Mesenchymal stem cell (in vitro differentiated cells and primary cell): ENCODE measurements at regions not wholly inside any gene's neighbourhood (a gene's known extent, or its start where the extent isn't known, plus 50 kb on each side); places are given as distances from the start of the nearest gene placed in this dataset.

Source experiments
- DNase-seq: peaks from one replicate; pipeline ENCODE4 v3.0.0-alpha.2; 2013
- H2AFZ ChIP-seq: one replicate; pipeline ENCODE4 v1.6.1; 2013; ENCODE audit warnings: low read depth, mild to moderate bottlenecking, control low read depth, inconsistent platforms, low read length, moderate library complexity
- H2AK5ac ChIP-seq: 2 replicates; pipeline ENCODE4 v1.6.1; 2013; ENCODE audit warnings: low read length, moderate library complexity, mild to moderate bottlenecking, inconsistent platforms; ENCODE audit not compliant: severe bottlenecking
- H2BK120ac ChIP-seq: one replicate; pipeline ENCODE4 v1.6.1; 2013; ENCODE audit warnings: low read depth, mild to moderate bottlenecking, inconsistent platforms, low read length, moderate library complexity
- H2BK12ac ChIP-seq, 2 experiments: one replicate each; pipeline ENCODE4 v1.6.1; 2013; ENCODE audit warnings: inconsistent platforms in 2 of 2, low read length in 2 of 2, mild to moderate bottlenecking in 2 of 2, moderate library complexity in 2 of 2, control low read depth in 1 of 2
- H2BK15ac ChIP-seq: one replicate; pipeline ENCODE4 v1.6.1; 2013; ENCODE audit warnings: mild to moderate bottlenecking, low read depth, inconsistent platforms; ENCODE audit not compliant: poor library complexity, severe bottlenecking
- H2BK5ac ChIP-seq: 2 replicates; pipeline ENCODE4 v1.6.1; 2013; ENCODE audit warnings: low read depth, mild to moderate bottlenecking, low read length, control low read depth, inconsistent platforms; ENCODE audit not compliant: poor library complexity, severe bottlenecking
- H3K14ac ChIP-seq, 2 experiments: one replicate each; pipeline ENCODE4 v1.6.1; 2013; ENCODE audit warnings: inconsistent platforms in 2 of 2, low read length in 2 of 2, control low read depth in 1 of 2, mild to moderate bottlenecking in 1 of 2, moderate library complexity in 1 of 2
- H3K18ac ChIP-seq, 2 experiments: one replicate each; pipeline ENCODE4 v1.6.1; 2013; ENCODE audit warnings: inconsistent platforms in 2 of 2, low read length in 2 of 2, control low read depth in 1 of 2, low read depth in 1 of 2, mild to moderate bottlenecking in 1 of 2
- H3K23ac ChIP-seq, 2 experiments: one replicate each; pipeline ENCODE4 v1.6.1; 2013; ENCODE audit warnings: inconsistent platforms in 2 of 2, low read length in 2 of 2, mild to moderate bottlenecking in 2 of 2, moderate library complexity in 2 of 2, control low read depth in 1 of 2
- H3K27ac ChIP-seq: 2 replicates; pipeline ENCODE4 v1.5.1; 2013; ENCODE audit warnings: mild to moderate bottlenecking, moderate library complexity, low read length, control low read depth, inconsistent platforms; ENCODE audit not compliant: poor library complexity, severe bottlenecking
- H3K27me3 ChIP-seq, 2 experiments: 2 replicates each; pipeline versions ENCODE4 v1.6.1 to v1.7.0; 2013; ENCODE audit warnings: low read length in 2 of 2, mild to moderate bottlenecking in 2 of 2, moderate library complexity in 2 of 2, control low read depth in 1 of 2, inconsistent platforms in 1 of 2; ENCODE audit not compliant: control insufficient read depth in 1 of 2, insufficient read depth in 1 of 2
- H3K36me3 ChIP-seq, 2 experiments: 2 replicates each; pipeline versions ENCODE4 v1.6.1 to v1.7.0; 2013; ENCODE audit warnings: low read length in 2 of 2, control low read depth in 1 of 2, inconsistent platforms in 1 of 2, low read depth in 1 of 2, mild to moderate bottlenecking in 1 of 2; ENCODE audit not compliant: insufficient read depth in 2 of 2, control insufficient read depth in 1 of 2
- H3K4ac ChIP-seq, 2 experiments: one replicate each; pipeline ENCODE4 v1.6.1; 2013; ENCODE audit warnings: inconsistent platforms in 2 of 2, low read length in 2 of 2, mild to moderate bottlenecking in 2 of 2, moderate library complexity in 2 of 2, control low read depth in 1 of 2, low read depth in 1 of 2
- H3K4me1 ChIP-seq: 2 replicates; pipeline ENCODE4 v1.6.1; 2013; ENCODE audit warnings: low read depth, low read length, control low read depth; ENCODE audit not compliant: control insufficient read depth, insufficient read depth
- H3K4me2 ChIP-seq: 2 replicates; pipeline ENCODE4 v1.6.1; 2013; ENCODE audit warnings: low read length, mild to moderate bottlenecking, inconsistent platforms; ENCODE audit not compliant: poor library complexity, severe bottlenecking
- H3K4me3 ChIP-seq, 2 experiments: 2 replicates each; pipeline versions ENCODE4 v1.5.1 to v1.7.0; 2013; ENCODE audit warnings: low read length in 2 of 2, mild to moderate bottlenecking in 2 of 2, control low read depth in 1 of 2, low read depth in 1 of 2; ENCODE audit not compliant: insufficient read depth in 1 of 2
- H3K79me1 ChIP-seq: replicated peaks from 2 replicates; pipeline ENCODE4 v1.6.1; 2013; ENCODE audit warnings: mild to moderate bottlenecking, control low read depth, low read length, inconsistent platforms; ENCODE audit not compliant: poor library complexity, severe bottlenecking
- H3K9ac ChIP-seq: 2 replicates; pipeline ENCODE4 v1.7.0; 2013; ENCODE audit warnings: mild to moderate bottlenecking, low read length, moderate library complexity
- H3K9me3 ChIP-seq: 2 replicates; pipeline ENCODE4 v1.7.0; 2013; ENCODE audit warnings: mild to moderate bottlenecking, low read length; ENCODE audit not compliant: control insufficient read depth
- H4K8ac ChIP-seq: one replicate; pipeline ENCODE4 v1.6.1; 2013; ENCODE audit warnings: inconsistent platforms, mild to moderate bottlenecking, low read length, moderate library complexity
- H4K91ac ChIP-seq: one replicate; pipeline ENCODE4 v1.6.1; 2013; ENCODE audit warnings: mild to moderate bottlenecking, low read length, inconsistent platforms
- WGBS: methylation state at CpG from one replicate; pipeline ENCODE4 v1.1.7; 2013; ENCODE audit warnings: mixed read lengths; 5-methylcytosine and 5-hydroxymethylcytosine counted together

- no peak overlapping the region for H2AK5ac ChIP-seq
- H2BK12ac ChIP-seq = no peak overlapping the region
- H3K14ac ChIP-seq = no peak overlapping the region
- H4K91ac ChIP-seq = no peak overlapping the region
- H2BK120ac ChIP-seq = no peak overlapping the region
- H2BK15ac ChIP-seq = no peak overlapping the region
- no peaks in the 10 kb centered on the region for H3K9me3 ChIP-seq
- H3K9ac ChIP-seq = no peak overlapping the region
- DNase-seq = no peak
- no peak overlapping the region for H2AFZ ChIP-seq
- WGBS = 98% methylated on average over 4 of the region's 4 CpGs
- H3K27me3 ChIP-seq = no peaks in the 10 kb centered on the region
- no peak overlapping the region for H3K4me2 ChIP-seq
- H3K4ac ChIP-seq = no peak overlapping the region
- no peak overlapping the region for H3K23ac ChIP-seq
- H3K4me1 ChIP-seq = no peaks in the 10 kb centered on the region
- H4K8ac ChIP-seq = no peak overlapping the region
- H3K36me3 ChIP-seq = no peaks in the 10 kb centered on the region
- H3K4me3 ChIP-seq = no peak overlapping the region
- no peak overlapping the region for H3K18ac ChIP-seq
- H3K27ac ChIP-seq = no peak overlapping the region
- no peak overlapping the region for H2BK5ac ChIP-seq
- H3K79me1 ChIP-seq = no peaks in the 10 kb centered on the region
Measured at GRCh38 chr11:112451250-112451649, 190.6 kb upstream of the PLET1 start.

DNA sequence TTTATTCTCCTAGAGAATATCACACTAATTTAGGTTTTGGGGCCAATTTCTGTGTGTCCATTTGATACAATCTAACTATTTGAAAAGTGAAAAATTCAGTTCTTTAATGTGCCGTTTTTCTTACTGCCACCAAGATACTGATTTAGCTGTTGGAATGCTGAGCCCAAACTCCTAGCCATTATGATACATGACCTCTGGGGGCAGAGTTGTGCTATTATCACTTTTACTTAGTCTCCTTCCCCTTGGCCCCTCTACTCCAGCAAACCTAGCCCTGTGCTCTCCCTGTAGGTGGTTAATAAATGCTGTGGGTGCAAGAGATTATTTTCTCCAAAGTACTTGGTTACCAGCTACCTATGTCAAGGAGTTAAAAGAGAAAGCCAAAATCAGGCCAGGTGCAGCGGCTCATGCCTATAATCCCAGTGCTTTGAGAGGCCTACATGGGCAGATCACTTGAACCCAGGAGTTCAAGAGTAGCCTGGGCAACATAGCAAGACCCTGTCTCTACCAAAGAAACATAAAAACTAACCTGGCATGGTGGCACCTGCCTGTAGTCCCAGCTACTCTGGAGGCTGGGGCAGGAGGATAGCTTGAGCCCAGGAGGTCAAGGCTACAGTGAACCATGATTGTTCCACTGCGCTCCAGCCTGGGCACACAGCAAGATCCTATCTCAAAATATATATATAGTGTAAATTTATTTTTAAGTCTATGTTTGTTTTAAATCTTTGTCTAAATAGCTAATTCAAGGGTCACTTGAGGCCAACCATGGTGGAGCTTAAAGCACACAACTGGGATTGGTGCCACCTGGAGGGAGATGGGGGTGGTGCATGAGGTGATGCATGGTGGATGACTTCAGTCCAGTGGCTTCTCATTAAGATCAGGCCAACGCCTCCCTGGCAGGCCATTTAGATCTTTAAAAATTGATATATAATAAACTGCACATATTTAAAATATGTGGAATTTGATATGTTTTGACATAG, 193.2 kb upstream of the PLET1 start:
- H3K27me3 ChIP-seq = no peaks in the 10 kb centered on the region
- peak; percentile 24 for DNase-seq
- H4K91ac ChIP-seq = no peak overlapping the region
- H3K4me2 ChIP-seq = no peak overlapping the region
- no peak overlapping the region for H2BK12ac ChIP-seq
- H2AK5ac ChIP-seq = no peak overlapping the region
- H3K4ac ChIP-seq = no peak overlapping the region
- H2AFZ ChIP-seq = no peak overlapping the region
- no peak overlapping the region for H3K27ac ChIP-seq
- no peak overlapping the region for H2BK120ac ChIP-seq
- no peaks in the 10 kb centered on the region for H3K36me3 ChIP-seq
- no peaks in the 10 kb centered on the region for H3K4me1 ChIP-seq
- 96% methylated on average over 2 of the region's 4 CpGs for WGBS
- H2BK5ac ChIP-seq = no peak overlapping the region
- H3K79me1 ChIP-seq = no peaks in the 10 kb centered on the region
- H3K18ac ChIP-seq = no peak overlapping the region
- H3K4me3 ChIP-seq = no peak overlapping the region
- no peaks in the 10 kb centered on the region for H3K9me3 ChIP-seq
- no peak overlapping the region for H3K9ac ChIP-seq
- H3K23ac ChIP-seq = no peak overlapping the region
- no peak overlapping the region for H2BK15ac ChIP-seq
- no peak overlapping the region for H4K8ac ChIP-seq
- H3K14ac ChIP-seq = no peak overlapping the region

DNA sequence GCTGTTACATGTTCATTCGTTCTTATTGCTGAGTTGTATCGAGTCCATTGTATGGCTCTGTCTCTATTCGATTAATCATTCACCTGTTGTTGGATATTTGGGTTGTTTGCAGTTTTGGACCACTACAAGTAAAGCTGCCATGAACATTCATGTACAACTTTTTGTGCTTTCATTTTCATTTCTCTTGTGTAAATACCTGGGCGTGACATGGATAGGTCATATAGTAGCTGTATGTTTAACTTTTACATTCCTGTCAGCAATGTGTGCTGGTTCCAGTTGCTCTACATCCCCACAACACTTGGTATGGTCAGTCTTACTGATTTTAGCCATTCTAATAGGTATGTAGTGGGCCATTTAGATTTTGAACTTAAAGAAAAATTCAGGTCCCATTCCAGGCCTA, 194.2 kb upstream of the PLET1 start:
- Histone ChIP-seq H3K9ac (no peak overlapping the region), H2BK120ac (no peak overlapping the region), H3K27ac (no peak overlapping the region), H3K4me2 (no peak overlapping the region), H2BK15ac (no peak overlapping the region), H3K14ac (no peak overlapping the region), H2BK5ac (no peak overlapping the region), H2AK5ac (no peak overlapping the region), H3K18ac (no peak overlapping the region), H3K36me3 (no peaks in the 10 kb centered on the region), H3K79me1 (no peaks in the 10 kb centered on the region), H4K8ac (no peak overlapping the region), H3K4me3 (no peak overlapping the region), H2BK12ac (no peak overlapping the region), H2AFZ (no peak overlapping the region), H3K4ac (no peak overlapping the region), H3K9me3 (no peaks in the 10 kb centered on the region), H3K23ac (no peak overlapping the region), H3K4me1 (no peaks in the 10 kb centered on the region), H4K91ac (no peak overlapping the region), H3K27me3 (no peaks in the 10 kb centered on the region)
- no peak for DNase-seq
- 93% methylated on average over 4 of the region's 4 CpGs for WGBS

GRCh38 chr11:112455791-112456190, 195.1 kb upstream of the PLET1 start:
- no peak overlapping the region for H4K8ac ChIP-seq
- no peak overlapping the region for H2BK5ac ChIP-seq
- H2BK15ac ChIP-seq = no peak overlapping the region
- no peaks in the 10 kb centered on the region for H3K4me1 ChIP-seq
- no peak overlapping the region for H2BK120ac ChIP-seq
- no peak overlapping the region for H2AK5ac ChIP-seq
- no peak overlapping the region for H3K14ac ChIP-seq
- WGBS = 89% methylated on average over 1 of the region's 1 CpG
- DNase-seq = no peak
- H3K9me3 ChIP-seq = no peaks in the 10 kb centered on the region
- H3K23ac ChIP-seq = no peak overlapping the region
- H3K36me3 ChIP-seq = no peaks in the 10 kb centered on the region
- no peak overlapping the region for H2BK12ac ChIP-seq
- no peak overlapping the region for H3K4me3 ChIP-seq
- no peaks in the 10 kb centered on the region for H3K27me3 ChIP-seq
- H3K79me1 ChIP-seq = no peaks in the 10 kb centered on the region
- H3K27ac ChIP-seq = no peak overlapping the region
- H3K4ac ChIP-seq = no peak overlapping the region
- H3K18ac ChIP-seq = no peak overlapping the region
- H3K9ac ChIP-seq = no peak overlapping the region
- H2AFZ ChIP-seq = no peak overlapping the region
- H4K91ac ChIP-seq = no peak overlapping the region
- no peak overlapping the region for H3K4me2 ChIP-seq
